LNCAP (cell line): ENCODE measurements at regions not wholly inside any gene's neighbourhood (a gene's known extent, or its start where the extent isn't known, plus 50 kb on each side); places are given as distances from the start of the nearest gene placed in this dataset.

Experiments used
- CTCF ChIP-seq: fragments of 450-650 bp; IDR thresholded peaks from 2 replicates; pipeline ENCODE4 v1.5.1; 2017; ENCODE audit warnings: mild to moderate bottlenecking

DNA sequence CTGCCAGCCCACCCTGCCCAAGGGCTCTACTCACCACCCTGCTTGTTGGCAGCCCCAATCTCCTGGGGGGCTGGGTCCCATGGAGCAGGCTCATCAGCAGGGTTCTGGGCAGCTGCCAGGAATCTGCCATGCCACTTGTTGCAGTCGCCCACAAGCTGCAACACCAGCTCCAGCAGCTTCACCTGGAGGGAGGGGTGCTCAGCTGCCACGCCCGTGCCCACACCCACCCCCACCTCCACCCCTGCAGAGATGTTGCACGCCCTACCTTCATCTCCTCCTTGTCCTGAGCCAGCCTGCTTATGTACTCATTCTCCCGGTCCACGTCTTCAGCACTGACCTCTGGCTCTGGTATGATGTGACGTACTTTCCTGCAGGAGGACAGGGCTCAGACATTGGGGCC is 77.9 kb upstream of the C2CD4B start:
- TF ChIP-seq CTCF: no peak

DNA sequence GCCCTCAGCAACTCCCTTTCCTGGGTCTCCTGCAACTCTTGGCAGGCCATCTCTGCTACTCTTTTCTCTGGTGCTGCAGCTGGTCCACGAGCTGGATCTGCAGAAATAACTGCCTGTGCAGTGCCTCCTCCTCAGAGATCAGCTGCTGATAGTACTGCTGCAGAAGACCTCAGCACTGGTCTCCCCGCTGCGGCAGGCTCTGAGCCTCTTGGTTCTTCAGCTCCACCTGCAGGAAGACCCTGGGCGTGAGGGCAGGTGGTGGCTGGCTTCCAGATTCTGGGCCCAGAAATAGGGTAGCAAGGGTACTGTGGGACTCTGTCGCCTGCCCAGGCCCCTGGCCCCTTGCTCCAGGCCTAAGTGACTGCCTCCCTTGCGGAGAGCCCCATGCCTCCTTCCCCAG is 79.7 kb upstream of the C2CD4B start:
- TF ChIP-seq CTCF: no peak

DNA sequence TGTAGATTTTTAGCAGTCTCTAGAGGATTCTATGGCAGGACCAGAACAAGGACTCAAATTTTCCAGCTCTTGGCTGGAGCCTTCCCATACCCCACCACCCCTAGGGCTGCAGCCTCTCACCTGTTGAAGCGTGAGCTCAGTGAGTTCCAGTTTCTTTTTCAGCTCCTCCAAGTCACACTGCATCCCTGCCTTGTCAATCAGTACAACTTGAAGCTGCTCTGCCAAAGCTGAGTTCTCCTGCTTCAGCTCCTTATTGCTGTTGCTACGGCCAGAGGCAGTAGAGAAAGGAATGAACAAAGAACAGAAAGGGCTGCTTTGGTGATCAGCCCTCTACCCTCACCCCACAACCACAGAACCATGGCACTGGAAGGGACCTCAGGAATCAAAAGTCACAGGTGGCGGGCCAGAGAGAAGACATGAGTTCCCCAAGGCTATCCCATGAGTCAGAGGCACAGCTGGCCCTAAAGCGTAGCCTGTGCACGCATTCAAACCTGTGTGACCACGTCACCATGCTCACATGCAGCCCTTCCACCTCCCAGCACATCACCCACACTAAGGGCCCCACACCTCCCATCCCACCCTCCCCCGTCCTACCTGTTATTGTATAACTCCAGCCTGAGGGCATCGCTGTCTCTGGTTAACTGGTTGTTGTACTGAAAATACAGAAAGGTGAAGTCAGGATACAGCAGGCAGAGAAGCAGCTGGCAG is 83.3 kb upstream of the C2CD4B start:
- TF ChIP-seq CTCF: no peak

GRCh38 chr15:62249501-62249900 is 84.4 kb upstream of the C2CD4B start:
- no peak for TF ChIP-seq CTCF

GRCh38 chr15:62250186-62250585 is 85.1 kb upstream of the C2CD4B start:
- no peak for TF ChIP-seq CTCF

GRCh38 chr15:62250978-62251377 is 85.9 kb upstream of the C2CD4B start:
- no peak for TF ChIP-seq CTCF

DNA sequence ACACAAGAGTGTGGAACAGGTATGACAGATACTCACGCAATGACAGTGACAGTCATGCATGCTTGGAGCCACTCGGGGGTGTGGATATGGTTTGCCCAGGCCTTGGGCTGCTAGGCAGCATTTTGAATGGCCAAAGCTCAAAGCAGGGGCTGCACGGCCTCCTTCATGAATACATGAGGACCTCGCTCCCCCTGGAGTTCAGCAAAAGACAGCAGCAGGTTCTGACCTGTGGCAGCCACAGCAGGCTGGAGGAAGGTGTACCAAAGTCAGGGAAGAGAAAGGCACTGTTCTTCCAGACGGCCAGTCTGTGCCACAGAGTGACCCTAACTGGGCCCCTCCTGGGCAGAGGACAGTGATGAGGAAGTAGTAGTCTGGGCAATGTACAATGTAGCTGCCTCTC is 88.2 kb upstream of the C2CD4B start:
- TF ChIP-seq CTCF: no peak
